ENCODE measurements at regions not wholly inside any gene's neighbourhood (a gene's known extent, or its start where the extent isn't known, plus 50 kb on each side); places are given as distances from the start of the nearest gene placed in this dataset.

- Histone ChIP-seq H3K9me3 (replicated peaks) (peaks cover 57% of the 10 kb centered on the region), H3K27me3 (ENCODE audit: low read depth) (no peaks in the 10 kb centered on the region), H3K4me3 (no peak overlapping the region), H3K27ac (replicated peaks) (no peak overlapping the region), H3K36me3 (peaks cover 7% of the 10 kb centered on the region), H3K4me1 (no peaks in the 10 kb centered on the region)
- DNase-seq: no peak
- no peak for TF ChIP-seq CTCF (IDR thresholded peaks at IDR 0.05; ENCODE audit: borderline replicate concordance)
- intact Hi-C loops (cut with micrococcal nuclease): no loop called here
These were observed 585.7 kb upstream of the MARCKS start for GRCh38 chr6:113271437-113271836.

GRCh38 chr6:113276601-113277000 is 580.5 kb upstream of the MARCKS start:
- H3K9me3 ChIP-seq (replicated peaks): peaks cover 7% of the 10 kb centered on the region
- no peaks in the 10 kb centered on the region for H3K36me3 ChIP-seq
- no peak overlapping the region for H3K27ac ChIP-seq (replicated peaks)
- no peak for DNase-seq
- TF ChIP-seq CTCF (IDR thresholded peaks at IDR 0.05; ENCODE audit: borderline replicate concordance): no peak
- no peak overlapping the region for H3K4me3 ChIP-seq
- H3K27me3 ChIP-seq (ENCODE audit: low read depth): no peaks in the 10 kb centered on the region
- H3K4me1 ChIP-seq: no peaks in the 10 kb centered on the region
- intact Hi-C loops (cut with micrococcal nuclease): no loop called here

- no peak overlapping the region for H3K4me3 ChIP-seq
- intact Hi-C loops (cut with micrococcal nuclease): no loop called here
- no peak for TF ChIP-seq CTCF (IDR thresholded peaks at IDR 0.05; ENCODE audit: borderline replicate concordance)
These were observed 580.0 kb upstream of the MARCKS start for GRCh38 chr6:113277111-113277510.

GRCh38 chr6:113281014-113281413 is 576.1 kb upstream of the MARCKS start:
- Histone ChIP-seq H3K4me3 (no peak overlapping the region), H3K36me3 (no peaks in the 10 kb centered on the region), H3K9me3 (replicated peaks) (peaks cover 7% of the 10 kb centered on the region), H3K27me3 (ENCODE audit: low read depth) (no peaks in the 10 kb centered on the region), H3K27ac (replicated peaks) (no peak overlapping the region), H3K4me1 (no peaks in the 10 kb centered on the region)
- TF ChIP-seq CTCF (IDR thresholded peaks at IDR 0.05; ENCODE audit: borderline replicate concordance): no peak
- DNase-seq: no peak
- intact Hi-C loops (cut with micrococcal nuclease): no loop called here

More at GRCh38 chr6:113277111-113277510, 580.0 kb upstream of the MARCKS start:
- Histone ChIP-seq H3K36me3 (no peaks in the 10 kb centered on the region), H3K27me3 (ENCODE audit: low read depth) (no peaks in the 10 kb centered on the region), H3K9me3 (replicated peaks) (peaks cover 7% of the 10 kb centered on the region), H3K4me1 (no peaks in the 10 kb centered on the region), H3K27ac (replicated peaks) (no peak overlapping the region)
- DNase-seq: no peak

GRCh38 chr6:113281431-113281830 is 575.7 kb upstream of the MARCKS start:
- Histone ChIP-seq H3K9me3 (replicated peaks) (peaks cover 11% of the 10 kb centered on the region), H3K36me3 (no peaks in the 10 kb centered on the region), H3K27me3 (ENCODE audit: low read depth) (no peaks in the 10 kb centered on the region), H3K4me3 (no peak overlapping the region), H3K4me1 (no peaks in the 10 kb centered on the region), H3K27ac (replicated peaks) (no peak overlapping the region)
- DNase-seq: no peak
- intact Hi-C loops (cut with micrococcal nuclease): no loop called here
- no peak for TF ChIP-seq CTCF (IDR thresholded peaks at IDR 0.05; ENCODE audit: borderline replicate concordance)

GRCh38 chr6:113287396-113287795 is 569.7 kb upstream of the MARCKS start:
- no peaks in the 10 kb centered on the region for H3K36me3 ChIP-seq
- no peak for DNase-seq
- no peak for TF ChIP-seq CTCF (IDR thresholded peaks at IDR 0.05; ENCODE audit: borderline replicate concordance)
- H3K4me3 ChIP-seq: no peak overlapping the region
- peaks cover 19% of the 10 kb centered on the region for H3K9me3 ChIP-seq (replicated peaks)
- no peak overlapping the region for H3K27ac ChIP-seq (replicated peaks)
- H3K4me1 ChIP-seq: no peaks in the 10 kb centered on the region
- H3K27me3 ChIP-seq (ENCODE audit: low read depth): no peaks in the 10 kb centered on the region
- intact Hi-C loops (cut with micrococcal nuclease): no loop called here

Data from left ventricle myocardium inferior (tissue), 1 donor.